Uterus (tissue), 3 donors: ENCODE measurements at regions not wholly inside any gene's neighbourhood (a gene's known extent, or its start where the extent isn't known, plus 50 kb on each side); places are given as distances from the start of the nearest gene placed in this dataset.
"Not testable (repeated sequence)": the region's sequence is repeated elsewhere in the genome, so short reads cannot be mapped to it uniquely, and the experiment has no call there.

Experiments used
- DNase-seq, 2 donors: peaks; one replicate each; pipeline ENCODE4 v3.0.0-alpha.2; 2019 to 2020
- H3K27ac ChIP-seq, 2 donors: fragments of 200-600 bp; sonication (generic); 1 replicate in 1 of 2; 2 replicates in 1 of 2; pipeline ENCODE4 v1.5.1; 2016 to 2018
- H3K27me3 ChIP-seq, 2 donors: fragments of 200-600 bp; sonication (generic); one replicate each; pipeline ENCODE4 v1.5.1; 2018 to 2019; ENCODE audit warnings: control low read depth in 1 of 2
- H3K36me3 ChIP-seq, 2 donors: fragments of 200-600 bp; sonication (generic); one replicate each; pipeline ENCODE4 v1.5.1; 2019; ENCODE audit warnings: control low read depth in 1 of 2
- H3K4me1 ChIP-seq, 2 donors: fragments of 200-600 bp; sonication (generic); one replicate each; pipeline ENCODE4 v1.5.1; 2018 to 2019; ENCODE audit warnings: control low read depth in 1 of 2
- H3K4me3 ChIP-seq, 2 donors: fragments of 200-600 bp; sonication (generic); 1 replicate in 1 of 2; 2 replicates in 1 of 2; pipeline ENCODE4 v1.5.1; 2018 to 2019; ENCODE audit warnings: mild to moderate bottlenecking in 1 of 2
- H3K9me3 ChIP-seq, 2 donors: fragments of 200-600 bp; sonication (generic); one replicate each; pipeline ENCODE4 v1.5.1; 2019; ENCODE audit warnings: control low read depth in 1 of 2
- CTCF ChIP-seq, 4 experiments: fragments of 200-600 bp in 2 of 4; fragments of 450-650 bp in 2 of 4; sonication (generic) in 2 of 4; IDR thresholded peaks; one replicate each; pipeline ENCODE4 v1.5.1; 2016 to 2019; ENCODE audit warnings: antibody characterized with exemption in 4 of 4, mild to moderate bottlenecking in 2 of 4, moderate library complexity in 1 of 4
- POLR2A ChIP-seq, 2 donors: fragments of 450-650 bp; IDR thresholded peaks; one replicate each; pipeline ENCODE4 v1.6.1; 2016; ENCODE audit warnings: antibody characterized with exemption in 2 of 2, mild to moderate bottlenecking in 1 of 2, moderate library complexity in 1 of 2
- intact Hi-C: fragments of 100-400 bp; cut with DNase I; formaldehyde crosslinking; loops from one replicate; pipeline ENCODE4 v1.15.1; 2023; ENCODE audit warnings: low total_unique reads
- donor health status: DM: yes; HTN: yes; CAD: no.

- intact Hi-C loops: no loop called here
- no peak overlapping the region for H3K27ac ChIP-seq
- TF ChIP-seq CTCF (IDR thresholded peaks at IDR 0.05) (no peak), POLR2A (IDR thresholded peaks at IDR 0.05) (no peak)
- no peaks in the 10 kb centered on the region for H3K36me3 ChIP-seq
- no peaks in the 10 kb centered on the region for H3K9me3 ChIP-seq
- H3K27me3 ChIP-seq: no peaks in the 10 kb centered on the region
- DNase-seq: no peak
- H3K4me1 ChIP-seq: no peaks in the 10 kb centered on the region
- no peak overlapping the region for H3K4me3 ChIP-seq
Measured at GRCh38 chr9:1920386-1920785, 94.8 kb upstream of the SMARCA2 start.

- Histone ChIP-seq H3K9me3 (no peaks in the 10 kb centered on the region), H3K4me1 (no peaks in the 10 kb centered on the region), H3K27me3 (no peaks in the 10 kb centered on the region), H3K36me3 (no peaks in the 10 kb centered on the region), H3K27ac (no peak overlapping the region), H3K4me3 (no peak overlapping the region)
- no peak for TF ChIP-seq POLR2A (IDR thresholded peaks at IDR 0.05)
- intact Hi-C loops: no loop called here
- no peak for DNase-seq
Measured at GRCh38 chr9:1922026-1922425, 93.1 kb upstream of the SMARCA2 start.

- Histone ChIP-seq H3K36me3 (no peaks in the 10 kb centered on the region), H3K4me1 (no peaks in the 10 kb centered on the region), H3K27ac (no peak overlapping the region), H3K4me3 (no peak overlapping the region), H3K9me3 (no peaks in the 10 kb centered on the region), H3K27me3 (no peaks in the 10 kb centered on the region)
- TF ChIP-seq CTCF (IDR thresholded peaks at IDR 0.05) (no peak), POLR2A (IDR thresholded peaks at IDR 0.05) (no peak)
- intact Hi-C loops: no loop called here
- no peak for DNase-seq
Measured at GRCh38 chr9:1927546-1927945, 87.6 kb upstream of the SMARCA2 start.

GRCh38 chr9:1929134-1929533 is 86.0 kb upstream of the SMARCA2 start:
- intact Hi-C loops: no loop called here
- Histone ChIP-seq H3K36me3 (no peaks in the 10 kb centered on the region), H3K27ac (no peak overlapping the region), H3K9me3 (no peaks in the 10 kb centered on the region), H3K4me3 (no peak overlapping the region), H3K4me1 (no peaks in the 10 kb centered on the region), H3K27me3 (no peaks in the 10 kb centered on the region)
- DNase-seq: no peak
- TF ChIP-seq CTCF (IDR thresholded peaks at IDR 0.05): no peak
- no peak for TF ChIP-seq POLR2A (IDR thresholded peaks at IDR 0.05)

GRCh38 chr9:1929722-1930244 is 85.4 kb upstream of the SMARCA2 start:
- H3K9me3 ChIP-seq: no peaks in the 10 kb centered on the region
- H3K4me1 ChIP-seq: no peaks in the 10 kb centered on the region
- DNase-seq: no peak
- no peak for TF ChIP-seq POLR2A (IDR thresholded peaks at IDR 0.05)
- TF ChIP-seq CTCF (IDR thresholded peaks at IDR 0.05): no peak
- no peaks in the 10 kb centered on the region for H3K36me3 ChIP-seq
- H3K27me3 ChIP-seq: no peaks in the 10 kb centered on the region
- intact Hi-C loops: no loop called here
- H3K4me3 ChIP-seq: no peak overlapping the region
- H3K27ac ChIP-seq: no peak overlapping the region

- H3K4me3 ChIP-seq, H3K9me3 ChIP-seq, DNase-seq, H3K36me3 ChIP-seq, intact Hi-C loops, H3K27ac ChIP-seq, H3K27me3 ChIP-seq, H3K4me1 ChIP-seq: not testable (repeated sequence)
Measured at GRCh38 chr9:1930245-1930736, 84.9 kb upstream of the SMARCA2 start.
